Limb (tissue), 2 donors: ENCODE measurements at regions not wholly inside any gene's neighbourhood (a gene's known extent, or its start where the extent isn't known, plus 50 kb on each side); places are given as distances from the start of the nearest gene placed in this dataset.
"Not testable (repeated sequence)": the region's sequence is repeated elsewhere in the genome, so short reads cannot be mapped to it uniquely, and the experiment has no call there.

Source experiments
- DNase-seq, 2 donors: peaks; one replicate each; pipeline ENCODE4 v3.0.0-alpha.2; 2016; ENCODE audit errors: extremely low spot score in 2 of 2

- DNase-seq, result no peak
These were observed 109.8 kb upstream of the HDX start for GRCh38 chrX:84611843-84612636.

GRCh38 chrX:84634201-84634782 lies 132.0 kb upstream of the HDX start:
- DNase-seq, result no peak

- no peak for DNase-seq
These were observed 163.8 kb upstream of the HDX start for GRCh38 chrX:84666086-84666485.

DNA sequence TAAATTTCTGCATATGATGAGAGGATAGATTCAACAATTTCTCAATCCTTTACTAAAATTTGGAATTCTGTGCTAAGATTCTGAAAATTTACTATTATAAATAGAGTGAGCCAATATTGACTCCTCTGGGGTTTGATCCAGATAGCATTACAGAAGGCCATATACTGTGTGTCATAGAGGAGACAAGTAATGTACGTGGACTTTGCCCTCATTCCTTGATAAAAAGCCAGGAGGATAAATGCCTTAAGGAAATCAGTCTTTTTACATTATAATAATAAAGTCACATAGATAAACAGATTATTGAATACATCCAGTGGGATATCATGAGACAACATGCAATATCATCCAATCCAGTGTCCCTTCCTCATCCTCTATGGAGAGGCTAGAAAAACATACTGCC lies 188.0 kb upstream of the HDX start:
- no peak for DNase-seq

DNA sequence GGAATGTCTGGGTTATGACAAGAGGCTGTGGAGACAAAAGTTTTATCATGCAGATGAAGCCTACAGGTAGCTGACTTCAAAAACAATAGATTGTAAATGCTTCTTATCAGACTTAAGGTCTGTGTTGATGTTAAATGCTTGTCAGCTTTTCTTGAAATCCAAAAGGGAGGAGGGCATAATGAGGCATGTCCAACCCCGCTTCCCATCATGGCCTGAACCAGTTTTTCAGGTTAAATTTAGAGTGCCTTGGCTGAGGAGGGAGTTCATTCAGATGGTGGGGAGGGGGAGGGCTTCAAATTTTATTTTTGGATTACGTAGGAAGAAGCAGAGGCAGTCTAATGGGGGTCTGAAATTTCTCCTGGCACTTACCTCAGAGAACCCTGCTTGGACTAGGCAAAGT lies 207.7 kb upstream of the HDX start:
- DNase-seq, result no peak

DNA sequence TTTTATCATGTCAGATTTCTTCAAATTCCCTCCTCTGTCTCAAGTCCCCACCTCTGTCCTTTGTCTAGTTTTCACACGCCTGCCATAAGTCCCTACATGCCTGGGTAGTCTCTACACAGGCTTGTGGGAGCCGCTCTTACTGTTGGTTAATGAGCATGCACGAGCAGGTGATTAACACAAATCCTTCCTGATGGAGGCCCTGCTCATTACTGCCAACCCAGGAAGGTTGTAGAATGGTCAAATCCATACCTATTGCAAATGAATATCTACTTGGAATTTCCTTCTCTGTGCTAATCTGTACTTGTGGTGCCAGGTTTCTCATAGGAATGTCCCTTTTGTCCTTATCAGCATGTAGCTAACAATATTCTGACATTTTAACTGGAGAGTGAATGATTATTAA lies 208.4 kb upstream of the HDX start:
- DNase-seq, result no peak

GRCh38 chrX:84712621-84713020 lies 210.4 kb upstream of the HDX start:
- DNase-seq, result no peak

- DNase-seq, result no peak
These were observed 213.1 kb upstream of the HDX start for GRCh38 chrX:84715315-84715714.

GRCh38 chrX:84717343-84717742 lies 215.1 kb upstream of the HDX start:
- no peak for DNase-seq

DNA sequence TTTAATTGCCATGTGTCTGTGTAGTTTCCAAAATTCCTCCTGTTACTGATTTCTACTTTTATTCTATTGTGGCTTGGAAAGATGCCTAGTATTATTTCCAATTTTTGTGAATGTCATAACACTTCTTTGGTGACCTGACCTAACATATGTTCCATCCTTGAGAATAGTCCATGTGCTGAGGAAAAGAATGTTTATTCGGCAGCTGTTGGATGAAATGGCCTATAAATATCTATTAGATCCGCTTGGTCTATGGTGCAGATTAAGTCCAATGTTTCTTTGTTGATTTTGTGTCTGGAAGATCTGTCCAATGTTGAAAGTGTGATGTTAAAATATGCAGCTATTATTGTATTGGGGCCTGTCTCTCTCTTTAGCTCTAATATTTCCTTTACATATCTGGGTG lies 219.2 kb upstream of the HDX start:
- DNase-seq, result no peak

DNA sequence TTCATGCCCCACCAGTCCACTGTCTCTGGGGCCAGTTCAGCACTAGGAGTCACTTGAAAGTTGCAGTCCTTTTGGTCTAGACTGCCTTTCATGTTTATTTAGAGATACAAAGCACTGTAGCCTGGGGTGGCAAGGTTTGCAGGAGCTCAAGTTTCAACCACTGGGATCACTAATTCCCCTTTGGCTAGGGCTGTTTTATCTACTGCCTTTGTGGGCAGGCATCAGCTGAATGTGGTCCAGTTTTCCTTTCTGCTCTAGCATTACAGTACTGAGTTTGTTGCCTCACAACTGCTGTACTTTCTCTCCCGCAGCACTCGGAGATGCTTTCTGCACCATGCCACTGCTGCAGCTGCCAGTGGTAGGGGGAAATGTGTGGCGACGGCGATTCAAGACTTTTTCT lies 222.3 kb upstream of the HDX start:
- DNase-seq, result no peak

DNA sequence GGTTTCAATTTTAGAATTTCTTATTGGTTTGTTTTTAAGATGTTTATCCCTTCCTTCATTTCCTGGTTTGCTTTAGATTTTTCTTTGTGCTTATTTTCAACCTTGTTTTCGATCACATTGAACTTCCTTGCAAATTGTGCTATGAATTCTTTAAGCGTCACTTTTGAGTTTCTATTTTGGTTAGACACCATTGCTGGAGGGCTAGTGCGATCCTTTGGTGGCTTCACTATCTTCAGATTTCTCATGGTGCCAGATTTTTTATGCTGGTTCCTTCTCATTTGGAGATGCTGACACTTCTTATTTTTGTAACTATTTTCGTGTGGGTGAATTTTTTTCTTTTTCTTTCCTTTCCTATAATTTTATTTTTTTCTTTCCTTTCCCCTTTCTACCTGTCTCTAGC lies 227.2 kb upstream of the HDX start:
- DNase-seq, result no peak

DNA sequence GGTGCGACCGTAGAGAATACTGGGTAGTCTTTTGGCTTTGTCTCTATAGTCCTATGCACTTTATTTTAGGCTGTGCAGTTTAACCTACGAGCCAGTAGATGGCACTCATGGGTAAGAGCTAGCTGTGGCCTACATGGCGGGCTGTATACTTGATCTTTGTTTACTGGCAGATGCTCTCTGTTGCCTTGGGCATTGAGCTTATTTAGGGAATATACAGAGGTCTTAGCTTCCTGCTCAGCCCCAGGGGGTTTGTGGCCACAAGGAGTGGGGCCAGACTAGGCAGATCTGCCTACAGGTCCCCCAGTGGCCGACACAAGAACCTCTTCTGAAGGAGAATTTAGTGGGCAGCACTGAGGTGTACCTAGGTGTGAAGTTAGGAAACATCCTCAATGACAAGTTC lies 227.6 kb upstream of the HDX start:
- DNase-seq, result peak; percentile 28 to 38

DNA sequence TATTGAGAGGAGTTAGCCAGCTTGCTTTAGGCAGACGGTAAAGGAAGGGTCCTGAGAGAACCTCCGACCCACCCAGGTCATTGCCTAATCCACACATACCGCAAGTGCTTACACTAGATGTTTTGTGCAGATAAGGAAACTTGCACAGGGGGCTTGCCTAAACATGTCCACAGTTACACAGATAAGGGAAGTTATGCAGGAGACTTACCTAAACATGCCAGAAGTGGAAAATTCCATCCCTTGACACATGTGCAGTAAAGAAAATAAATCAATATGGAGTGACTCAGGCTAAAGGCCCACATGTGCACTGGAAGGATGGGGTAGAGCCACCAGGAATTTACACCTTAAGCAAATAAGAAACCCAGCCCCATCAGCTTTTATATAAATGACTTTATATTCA lies 232.8 kb upstream of the HDX start:
- DNase-seq, result no peak

DNA sequence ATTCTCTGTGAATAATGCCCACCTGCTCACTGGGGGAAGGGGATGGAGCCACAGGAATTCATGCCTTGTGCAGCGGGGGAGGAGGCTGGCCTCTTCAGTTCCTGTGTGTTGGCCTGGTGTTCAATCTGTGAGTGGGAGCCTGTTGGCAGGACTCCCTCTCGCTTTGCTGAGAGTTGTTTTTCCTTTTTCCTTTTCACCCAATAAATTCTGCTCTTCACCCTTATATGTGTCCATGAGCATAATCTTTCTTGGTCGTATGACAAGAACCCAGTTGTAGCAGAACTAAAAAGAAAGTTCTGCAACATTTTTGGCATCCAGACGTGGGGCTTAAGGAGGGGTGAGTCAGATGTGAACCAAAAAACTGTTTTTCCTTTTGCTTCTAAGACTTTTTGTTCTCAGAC lies 235.2 kb upstream of the HDX start:
- no peak for DNase-seq

- DNase-seq, result no peak
These were observed 245.3 kb upstream of the HDX start for GRCh38 chrX:84747516-84747915.

- DNase-seq, result no peak
These were observed 246.9 kb upstream of the HDX start for GRCh38 chrX:84748965-84749656.

DNA sequence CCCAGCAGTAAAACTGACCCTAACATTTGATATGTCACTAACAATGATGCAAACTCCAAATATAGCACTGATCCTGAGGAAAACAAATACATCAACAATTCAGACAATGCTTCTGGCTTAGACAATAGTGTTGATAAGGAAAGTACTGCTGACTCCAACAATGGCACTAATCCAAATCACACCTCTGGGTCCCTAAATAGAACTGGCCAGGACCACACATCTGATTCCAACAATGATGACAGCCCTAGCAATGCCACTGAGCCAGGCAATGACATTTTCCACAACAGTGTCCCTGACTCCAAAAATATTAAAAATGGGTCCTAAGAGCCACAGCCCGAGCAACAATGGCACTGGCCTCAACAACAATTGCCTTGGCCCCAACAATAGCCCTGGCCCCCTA lies 243.1 kb upstream of the APOOL start:
- no peak for DNase-seq

DNA sequence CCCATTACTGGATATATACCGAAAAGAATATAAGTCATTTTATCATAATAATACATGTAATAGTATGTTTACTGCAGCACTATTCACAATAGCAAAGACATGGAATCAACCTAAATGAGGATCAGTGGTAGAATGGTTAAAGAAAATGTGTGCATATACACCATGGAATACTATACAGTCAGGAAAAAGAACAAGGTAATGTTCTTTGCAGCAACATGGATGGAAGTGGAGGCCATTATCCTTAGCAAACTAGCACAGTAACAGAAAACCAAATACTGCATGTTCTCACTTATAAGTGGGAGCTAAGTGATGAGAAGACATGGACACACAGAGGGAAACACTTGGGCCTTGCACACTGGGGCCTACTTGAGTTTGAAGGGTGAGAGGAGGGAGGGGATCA lies 207.4 kb upstream of the APOOL start:
- DNase-seq, result no peak

- no peak for DNase-seq
These were observed 172.8 kb upstream of the APOOL start for GRCh38 chrX:84830836-84831235.

DNA sequence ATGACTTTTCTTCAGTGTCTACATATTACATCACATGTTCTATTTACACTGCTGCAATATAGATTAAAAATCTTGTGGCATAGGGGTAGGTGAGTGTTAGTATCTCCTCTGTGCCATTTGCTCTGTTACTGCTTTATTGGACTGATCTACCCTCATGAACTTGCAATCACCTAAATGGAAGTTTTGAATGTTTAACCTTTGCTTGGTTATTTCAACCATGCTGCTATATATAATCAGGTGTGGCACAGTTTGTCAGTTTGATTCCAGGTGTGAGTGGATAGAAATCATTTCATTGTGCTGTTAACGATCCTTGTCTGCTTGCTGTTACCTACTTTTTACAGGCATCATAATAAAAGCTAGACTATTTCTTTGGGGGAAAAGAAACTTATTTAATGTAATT lies 157.1 kb upstream of the APOOL start:
- DNase-seq, result not testable (repeated sequence)

DNA sequence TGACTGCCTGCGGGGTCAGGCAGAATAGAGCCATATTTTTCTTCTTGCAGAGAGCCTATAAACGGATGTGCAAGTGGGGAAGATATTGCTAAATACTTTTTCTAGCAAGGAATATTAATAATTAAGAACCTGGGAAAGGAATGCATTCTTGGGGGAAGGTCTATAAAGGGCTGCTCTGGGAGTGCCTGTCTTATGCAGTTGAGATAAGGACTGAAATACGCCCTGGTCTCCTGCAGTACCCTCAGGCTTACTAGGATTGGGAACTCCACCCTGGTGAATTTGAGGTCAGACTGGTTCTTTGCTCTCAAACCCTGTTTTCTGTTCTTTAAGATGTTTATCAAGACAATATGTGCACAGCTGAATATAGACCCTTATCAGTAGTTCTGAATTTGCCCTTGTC lies 152.5 kb upstream of the APOOL start:
- DNase-seq, result not testable (repeated sequence)

- not testable (repeated sequence) for DNase-seq
These were observed 146.9 kb upstream of the APOOL start for GRCh38 chrX:84856791-84857190.
